ENCODE measurements at regions not wholly inside any gene's neighbourhood (a gene's known extent, or its start where the extent isn't known, plus 50 kb on each side); places are given as distances from the start of the nearest gene placed in this dataset.
A peak's percentile ranks its signal among the peaks of the same experiment; 100 is the strongest.
"Not testable (repeated sequence)": the region's sequence is repeated elsewhere in the genome, so short reads cannot be mapped to it uniquely, and the experiment has no call there.

GRCh38 chr20:4635781-4636180 lies 50.5 kb upstream of the PRNP start:
- H3K4me3 Mint-ChIP-seq, result no peak overlapping the region
- no peak for DNase-seq
- no peak overlapping the region for H3K27ac Mint-ChIP-seq
- POLR2A ChIA-PET, result no interaction called here
- peaks cover 26% of the 10 kb centered on the region for H3K27me3 Mint-ChIP-seq (ENCODE audit: low read depth)
- H3K4me1 Mint-ChIP-seq (ENCODE audit: low read depth), result peaks cover 4% of the 10 kb centered on the region
- no peaks in the 10 kb centered on the region for H3K9me3 Mint-ChIP-seq (ENCODE audit: insufficient read depth)
- H3K36me3 Mint-ChIP-seq (ENCODE audit: low read depth), result no peaks in the 10 kb centered on the region
- ATAC-seq, result no peak
- CTCF ChIA-PET, result no interaction called here

- no peaks in the 10 kb centered on the region for H3K36me3 Mint-ChIP-seq (ENCODE audit: low read depth)
- no peak overlapping the region for H3K4me3 Mint-ChIP-seq
- peaks cover 26% of the 10 kb centered on the region for H3K27me3 Mint-ChIP-seq (ENCODE audit: low read depth)
- POLR2A ChIA-PET, result no interaction called here
- CTCF ChIA-PET, result no interaction called here
- H3K4me1 Mint-ChIP-seq (ENCODE audit: low read depth), result peaks cover 4% of the 10 kb centered on the region
- no peaks in the 10 kb centered on the region for H3K9me3 Mint-ChIP-seq (ENCODE audit: insufficient read depth)
- DNase-seq, result no peak
- ATAC-seq, result no peak
- no peak overlapping the region for H3K27ac Mint-ChIP-seq
These were observed 50.9 kb upstream of the PRNP start for GRCh38 chr20:4635342-4635741.

GRCh38 chr20:4633780-4634179 lies 52.5 kb upstream of the PRNP start:
- H3K27ac Mint-ChIP-seq, result no peak overlapping the region
- peaks cover 4% of the 10 kb centered on the region for H3K4me1 Mint-ChIP-seq (ENCODE audit: low read depth)
- CTCF ChIA-PET, result interaction anchor here (1.1 to 1.3 kb wide), 2 partner anchors 20 to 56 kb away, joined by 3 to 4 read pairs; no protein-coding TSS in a partner anchor
- peaks cover 30% of the 10 kb centered on the region for H3K27me3 Mint-ChIP-seq (ENCODE audit: low read depth)
- no peak for ATAC-seq
- no peak for DNase-seq
- no peak overlapping the region for H3K4me3 Mint-ChIP-seq
- H3K9me3 Mint-ChIP-seq (ENCODE audit: insufficient read depth), result no peaks in the 10 kb centered on the region
- POLR2A ChIA-PET, result no interaction called here
- H3K36me3 Mint-ChIP-seq (ENCODE audit: low read depth), result no peaks in the 10 kb centered on the region

DNA sequence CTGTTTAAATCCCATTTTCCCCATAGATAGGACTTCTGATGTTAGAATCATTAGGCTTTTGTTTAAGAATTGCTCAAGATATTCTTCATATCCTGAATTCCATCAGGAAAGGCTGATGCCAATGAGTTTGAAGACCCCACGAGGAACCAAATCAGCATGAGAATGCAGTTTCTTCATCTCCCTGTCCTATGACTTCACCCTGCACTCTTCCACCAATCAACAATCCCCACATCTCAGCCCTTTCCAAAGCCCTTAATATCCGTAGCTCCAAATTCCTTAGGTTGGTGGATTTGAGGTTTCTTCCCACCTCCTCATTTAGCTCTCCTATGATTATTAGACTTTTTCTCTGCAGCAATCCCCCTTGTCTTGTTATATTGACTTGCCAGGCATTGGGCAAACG lies 52.9 kb upstream of the PRNP start:
- no peak for ATAC-seq

DNA sequence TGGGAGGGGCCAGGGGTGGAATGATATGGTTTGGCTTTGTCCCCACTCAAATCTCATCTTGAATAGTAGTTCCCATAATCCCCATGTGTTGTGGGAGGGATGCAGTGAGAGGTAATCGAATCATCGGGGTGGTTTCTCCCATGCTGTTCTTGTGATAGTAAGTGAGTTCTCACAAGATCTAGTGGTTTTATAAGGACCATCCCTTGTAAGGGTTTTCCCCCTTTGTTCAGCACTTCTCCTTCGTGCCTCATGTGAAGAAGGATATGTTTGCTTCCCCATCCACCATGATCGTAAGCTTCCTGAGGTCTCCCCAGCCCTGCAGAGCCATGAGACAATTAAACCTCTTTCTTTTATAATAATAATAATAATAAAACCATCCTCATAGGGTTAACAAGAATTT lies 53.4 kb upstream of the PRNP start:
- ATAC-seq (no peak), DNase-seq (no peak)
- Mint-ChIP-seq H3K27ac (no peak overlapping the region), H3K4me1 (ENCODE audit: low read depth) (peaks cover 4% of the 10 kb centered on the region), H3K36me3 (ENCODE audit: low read depth) (no peaks in the 10 kb centered on the region), H3K4me3 (no peak overlapping the region), H3K9me3 (ENCODE audit: insufficient read depth) (no peaks in the 10 kb centered on the region), H3K27me3 (ENCODE audit: low read depth) (peaks cover 35% of the 10 kb centered on the region)
- ChIA-PET CTCF (no interaction called here), POLR2A (no interaction called here)

More for the DNA sequence above, 52.9 kb upstream of the PRNP start:
- Mint-ChIP-seq H3K27me3 (ENCODE audit: low read depth) (peaks cover 31% of the 10 kb centered on the region), H3K4me1 (ENCODE audit: low read depth) (peaks cover 4% of the 10 kb centered on the region), H3K4me3 (no peak overlapping the region), H3K27ac (no peak overlapping the region), H3K9me3 (ENCODE audit: insufficient read depth) (no peaks in the 10 kb centered on the region), H3K36me3 (ENCODE audit: low read depth) (no peaks in the 10 kb centered on the region)
- CTCF ChIA-PET, result interaction anchor here (1.3 kb wide), 1 partner anchor 20 kb away, joined by 4 read pairs; no protein-coding TSS in a partner anchor
- POLR2A ChIA-PET, result no interaction called here
- DNase-seq, result no peak

DNA sequence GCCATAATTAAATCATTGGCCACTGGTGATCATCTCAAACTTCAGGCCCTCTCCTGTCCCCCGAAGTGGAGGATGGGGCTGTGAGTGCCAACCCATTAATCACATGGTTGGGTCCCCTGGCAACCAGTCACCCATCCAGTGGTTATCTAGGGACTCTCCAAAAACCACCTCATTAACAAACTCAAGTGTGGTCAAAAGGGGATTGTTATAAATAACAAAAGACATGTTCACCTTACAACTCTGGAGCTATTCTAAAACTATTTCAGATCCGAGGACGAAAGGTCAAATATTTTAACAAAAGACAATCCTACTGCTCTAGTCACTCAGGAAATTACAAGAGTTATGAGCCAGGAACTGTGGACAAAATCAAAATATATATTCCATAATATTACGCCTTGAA lies 60.0 kb upstream of the PRNP start:
- DNase-seq (no peak), ATAC-seq (no peak)
- Mint-ChIP-seq H3K36me3 (ENCODE audit: low read depth) (no peaks in the 10 kb centered on the region), H3K4me3 (no peak overlapping the region), H3K27ac (no peak overlapping the region), H3K9me3 (ENCODE audit: insufficient read depth) (no peaks in the 10 kb centered on the region), H3K4me1 (ENCODE audit: low read depth) (no peaks in the 10 kb centered on the region), H3K27me3 (ENCODE audit: low read depth) (peaks cover 44% of the 10 kb centered on the region)
- POLR2A ChIA-PET, result no interaction called here
- CTCF ChIA-PET, result interaction anchor here (1.4 kb wide), 2 partner anchors 13 to 18 kb away, joined by 3 to 5 read pairs; no protein-coding TSS in a partner anchor

- ChIA-PET POLR2A (no interaction called here), CTCF (interaction anchor here (1.4 kb wide), 2 partner anchors 12 to 17 kb away, joined by 3 to 5 read pairs; no protein-coding TSS in a partner anchor)
- no peak overlapping the region for H3K4me3 Mint-ChIP-seq
- no peak overlapping the region for H3K27ac Mint-ChIP-seq
- H3K9me3 Mint-ChIP-seq (ENCODE audit: insufficient read depth), result no peaks in the 10 kb centered on the region
- no peaks in the 10 kb centered on the region for H3K4me1 Mint-ChIP-seq (ENCODE audit: low read depth)
- H3K36me3 Mint-ChIP-seq (ENCODE audit: low read depth), result no peaks in the 10 kb centered on the region
- ATAC-seq (no peak), DNase-seq (no peak)
- peaks cover 48% of the 10 kb centered on the region for H3K27me3 Mint-ChIP-seq (ENCODE audit: low read depth)
These were observed 60.6 kb upstream of the PRNP start for GRCh38 chr20:4625687-4626086.

DNA sequence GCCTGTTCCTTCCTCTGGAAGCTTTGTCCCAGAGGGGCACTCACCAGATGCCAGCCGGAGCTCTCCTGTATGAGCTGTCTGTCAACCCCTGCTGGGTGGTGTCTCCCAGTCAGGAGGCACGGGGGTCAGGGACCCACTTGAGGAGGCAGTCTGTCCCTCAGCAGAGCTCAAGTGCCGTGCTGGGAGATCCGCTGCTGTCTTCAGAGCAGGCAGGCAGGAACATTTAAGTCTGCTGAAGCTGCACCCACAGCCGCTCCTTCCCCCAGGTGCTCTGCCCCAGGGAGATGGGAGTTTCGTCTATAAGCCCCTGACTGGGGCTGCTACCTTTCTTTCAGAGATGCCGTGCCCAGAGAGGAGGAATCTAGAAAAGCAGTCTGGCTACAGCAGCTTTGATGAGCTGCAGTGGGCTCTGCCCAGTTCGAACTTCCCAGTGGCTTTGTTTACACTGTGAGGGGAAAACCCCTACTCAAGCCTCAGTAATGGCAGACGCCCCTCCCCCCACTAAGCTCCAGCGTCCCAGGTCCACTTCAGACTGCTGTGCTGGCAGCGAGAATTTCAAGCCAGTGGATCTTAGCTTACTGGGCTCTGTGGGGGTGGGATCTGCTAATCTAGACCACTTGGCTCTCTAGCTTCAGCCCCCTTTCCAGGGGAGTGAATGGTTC lies 61.5 kb upstream of the PRNP start:
- POLR2A ChIA-PET; H3K4me1 Mint-ChIP-seq (ENCODE audit: low read depth); H3K36me3 Mint-ChIP-seq (ENCODE audit: low read depth); ATAC-seq; H3K27ac Mint-ChIP-seq; H3K9me3 Mint-ChIP-seq (ENCODE audit: insufficient read depth); H3K4me3 Mint-ChIP-seq; DNase-seq: not testable (repeated sequence)
- peaks cover 52% of the 10 kb centered on the region for H3K27me3 Mint-ChIP-seq (ENCODE audit: low read depth)
- CTCF ChIA-PET, result interaction anchor here (1.4 kb wide), 2 partner anchors 11 to 17 kb away, joined by 3 to 5 read pairs; no protein-coding TSS in a partner anchor

DNA sequence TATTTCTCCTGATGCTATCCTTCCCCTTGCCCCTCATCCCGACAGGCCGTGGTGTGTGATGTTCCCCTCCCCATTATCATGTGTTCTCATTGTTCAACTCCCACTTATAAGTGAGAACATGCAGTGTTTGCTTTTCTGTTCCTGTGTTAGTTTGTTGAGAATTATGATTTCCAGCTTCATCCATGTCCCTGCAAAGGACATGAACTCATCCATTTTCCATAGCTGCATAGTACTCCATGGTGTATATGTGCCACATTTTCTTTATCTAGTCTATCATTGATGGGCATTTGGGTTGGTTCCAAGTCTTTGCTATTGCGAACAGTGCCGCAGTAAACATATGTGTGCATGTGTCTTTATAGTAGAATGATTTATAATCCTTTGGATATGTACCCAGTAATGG lies 67.1 kb upstream of the PRNP start:
- H3K27ac Mint-ChIP-seq; H3K9me3 Mint-ChIP-seq (ENCODE audit: insufficient read depth); POLR2A ChIA-PET; H3K4me3 Mint-ChIP-seq; ATAC-seq; CTCF ChIA-PET; H3K36me3 Mint-ChIP-seq (ENCODE audit: low read depth); H3K4me1 Mint-ChIP-seq (ENCODE audit: low read depth); DNase-seq: not testable (repeated sequence)
- peaks cover 47% of the 10 kb centered on the region for H3K27me3 Mint-ChIP-seq (ENCODE audit: low read depth)

DNA sequence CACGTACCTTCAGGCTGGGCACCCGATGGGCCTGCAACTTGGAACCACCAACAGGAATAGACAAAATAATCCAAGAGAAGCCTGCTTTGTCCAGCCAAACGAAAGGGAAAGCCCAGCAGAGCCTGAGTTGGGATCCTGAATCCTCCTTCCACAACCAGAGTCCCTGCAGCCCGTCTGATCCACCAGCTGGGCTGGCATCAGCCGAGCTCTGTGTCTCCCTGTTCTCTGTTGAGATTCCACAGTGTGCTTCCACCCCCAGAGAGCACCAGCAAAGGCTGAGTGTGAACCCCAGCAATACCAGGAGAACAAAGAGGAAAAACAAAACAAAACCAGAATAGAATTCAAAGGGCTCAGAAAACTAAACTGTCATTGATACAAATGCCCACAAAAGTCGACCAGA lies 68.8 kb upstream of the PRNP start:
- ChIA-PET POLR2A (no interaction called here), CTCF (interaction anchor here (1.0 kb wide), 1 partner anchor 338 kb away, joined by 3 read pairs; no protein-coding TSS in a partner anchor)
- no peaks in the 10 kb centered on the region for H3K9me3 Mint-ChIP-seq (ENCODE audit: insufficient read depth)
- no peaks in the 10 kb centered on the region for H3K36me3 Mint-ChIP-seq (ENCODE audit: low read depth)
- H3K4me3 Mint-ChIP-seq, result no peak overlapping the region
- DNase-seq (no peak), ATAC-seq (no peak)
- peaks cover 37% of the 10 kb centered on the region for H3K27me3 Mint-ChIP-seq (ENCODE audit: low read depth)
- no peak overlapping the region for H3K27ac Mint-ChIP-seq
- peaks cover 8% of the 10 kb centered on the region for H3K4me1 Mint-ChIP-seq (ENCODE audit: low read depth)

DNA sequence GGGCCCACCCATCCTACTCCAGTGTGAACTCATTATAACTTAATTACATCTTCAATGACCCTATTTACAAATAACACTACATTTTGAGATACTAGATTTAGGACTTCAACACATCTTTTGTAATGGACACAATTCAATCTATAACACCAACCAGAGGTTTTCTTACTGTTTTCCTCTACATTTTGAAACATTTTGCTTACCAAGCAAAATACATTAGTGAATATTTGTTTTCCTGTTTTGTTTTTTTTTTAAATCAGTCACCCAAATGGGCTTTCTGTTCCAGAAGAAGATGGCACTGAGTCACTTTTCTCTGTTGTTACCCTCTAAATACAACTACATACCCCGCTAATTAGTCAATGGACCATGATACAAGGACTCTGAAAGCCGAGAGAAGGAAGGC lies 69.2 kb upstream of the PRNP start:
- Mint-ChIP-seq H3K4me1 (ENCODE audit: low read depth) (peaks cover 8% of the 10 kb centered on the region), H3K4me3 (no peak overlapping the region), H3K36me3 (ENCODE audit: low read depth) (no peaks in the 10 kb centered on the region), H3K27ac (no peak overlapping the region), H3K27me3 (ENCODE audit: low read depth) (peaks cover 32% of the 10 kb centered on the region), H3K9me3 (ENCODE audit: insufficient read depth) (no peaks in the 10 kb centered on the region)
- POLR2A ChIA-PET, result no interaction called here
- CTCF ChIA-PET, result interaction anchor here (1.0 kb wide), 1 partner anchor 339 kb away, joined by 3 read pairs; no protein-coding TSS in a partner anchor
- ATAC-seq (no peak), DNase-seq (no peak)

GRCh38 chr20:4613718-4614620 lies 72.3 kb upstream of the PRNP start:
- Mint-ChIP-seq H3K9me3 (ENCODE audit: insufficient read depth) (no peaks in the 10 kb centered on the region), H3K27ac (no peak overlapping the region), H3K4me1 (ENCODE audit: low read depth) (peaks cover 8% of the 10 kb centered on the region), H3K27me3 (ENCODE audit: low read depth) (peaks cover 10% of the 10 kb centered on the region), H3K4me3 (no peak overlapping the region), H3K36me3 (ENCODE audit: low read depth) (no peaks in the 10 kb centered on the region)
- ChIA-PET CTCF (interaction anchor here (0.6 to 1.7 kb wide), 23 partner anchors 9 to 342 kb away, joined by 3 to 27 read pairs (median 5); partner anchors contain the start of gene PRND), POLR2A (interaction anchor here (0.5 to 0.6 kb wide), 2 partner anchors 71 to 108 kb away, joined by 3 read pairs; partner anchors contain the start of gene PRND)
- ATAC-seq, result peak; percentile 87
- DNase-seq, result peak; percentile 83

All from activated CD8-positive, alpha-beta T cell treated with anti-CD3 and anti-CD28 coated beads, Interleukin-2, amount 10 ng/mL, durations not matched to agents 7 days and 5 days (primary cell).